CD4-positive, alpha-beta T cell treated with Interleukin-17A for 1 hour (primary cell): ENCODE measurements at regions not wholly inside any gene's neighbourhood (a gene's known extent, or its start where the extent isn't known, plus 50 kb on each side); places are given as distances from the start of the nearest gene placed in this dataset.

Source experiments
- DNase-seq: peaks from one replicate; pipeline ENCODE4 v3.0.0-alpha.2; 2020

GRCh38 chr7:18320971-18321567 is 174.5 kb upstream of the HDAC9 start:
- peak; percentile 36 for DNase-seq

GRCh38 chr7:18330548-18330947 is 165.0 kb upstream of the HDAC9 start:
- no peak for DNase-seq

GRCh38 chr7:18336626-18337025 is 158.9 kb upstream of the HDAC9 start:
- no peak for DNase-seq

DNA sequence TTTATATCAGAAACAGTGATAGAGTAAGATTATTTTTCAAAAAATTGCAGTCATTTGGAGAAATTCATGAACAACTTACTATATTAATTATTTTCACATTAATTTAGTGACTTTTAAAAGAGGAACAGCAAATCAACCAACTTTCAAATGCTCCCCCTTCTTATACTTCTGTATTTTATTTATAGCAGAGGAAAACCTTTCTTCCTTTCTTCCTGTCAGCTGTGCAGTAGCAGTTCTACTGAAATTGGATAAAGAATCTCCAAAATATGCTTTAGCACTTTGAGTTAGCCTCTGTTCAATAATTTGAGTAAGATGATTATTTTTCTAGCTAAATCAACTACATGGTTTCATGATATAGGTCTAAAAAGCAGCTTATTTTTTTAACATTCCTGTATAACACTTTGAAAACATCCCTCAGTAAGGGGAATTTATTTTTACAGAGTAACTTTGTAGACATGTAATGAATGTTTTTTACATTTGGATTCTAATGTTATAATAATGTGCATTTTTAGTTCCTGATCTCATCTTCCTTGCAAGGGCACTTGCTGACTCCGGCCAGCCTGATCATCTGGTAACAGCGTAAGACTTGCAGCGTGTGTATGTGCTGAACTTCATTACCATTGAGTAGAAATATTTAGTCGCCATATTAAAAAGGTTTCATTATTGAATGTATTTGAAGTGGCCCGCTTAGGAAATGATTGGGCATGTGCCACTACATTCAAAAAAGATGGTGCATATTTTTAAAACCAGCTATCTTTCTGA is 158.3 kb upstream of the HDAC9 start:
- no peak for DNase-seq

- no peak for DNase-seq
These were observed 156.5 kb upstream of the HDAC9 start for GRCh38 chr7:18338910-18339523.

DNA sequence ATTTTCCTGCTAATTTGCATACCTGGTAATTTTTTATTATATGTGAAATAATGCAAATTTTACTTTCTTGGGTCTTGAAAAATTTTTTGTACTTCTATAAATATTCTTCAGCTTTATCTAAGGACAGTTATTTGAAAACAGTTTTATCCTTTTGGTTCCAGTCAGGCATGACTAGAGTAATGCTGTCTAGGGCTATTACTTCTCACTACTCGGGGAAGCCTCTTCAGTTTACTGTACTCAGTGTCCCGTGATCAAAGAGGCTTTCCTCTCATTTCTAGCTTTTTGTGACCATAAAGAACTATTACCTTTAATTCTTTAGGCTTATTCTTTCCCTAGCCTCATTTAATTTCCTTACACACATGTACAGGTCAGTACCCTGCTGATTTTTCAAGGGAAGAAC is 153.8 kb upstream of the HDAC9 start:
- DNase-seq: no peak

GRCh38 chr7:18343047-18343446 is 152.5 kb upstream of the HDAC9 start:
- no peak for DNase-seq

- no peak for DNase-seq
These were observed 151.0 kb upstream of the HDAC9 start for GRCh38 chr7:18344536-18344935.

DNA sequence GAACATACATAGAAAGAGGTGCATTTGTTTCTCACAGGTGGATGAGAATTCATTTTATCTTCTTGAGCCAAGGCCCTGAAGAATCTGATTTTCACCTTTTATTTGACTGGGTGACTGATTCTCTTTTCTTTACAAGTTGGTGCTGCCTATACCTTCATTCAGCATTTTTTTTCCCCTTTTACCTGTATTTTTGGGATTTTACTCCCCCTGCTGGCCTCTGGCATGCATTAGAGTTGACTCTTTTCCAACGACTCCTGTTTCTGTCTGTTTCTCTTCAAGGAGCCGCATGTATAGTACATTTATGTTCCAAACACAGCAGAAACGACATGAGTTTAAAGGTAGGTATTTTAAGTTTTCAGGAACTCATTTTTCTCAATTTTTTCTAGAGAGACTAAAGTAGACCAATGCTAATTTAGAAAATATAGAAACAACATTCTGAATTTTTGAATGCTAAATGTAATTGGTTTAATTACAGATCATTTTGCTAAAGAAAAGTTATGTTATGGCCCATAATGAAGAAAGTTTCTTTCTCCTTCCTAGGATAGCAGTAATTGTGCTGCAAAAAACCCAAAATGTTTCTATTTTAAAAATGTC is 149.8 kb upstream of the HDAC9 start:
- peak; percentile 45 for DNase-seq

GRCh38 chr7:18347170-18347569 is 148.4 kb upstream of the HDAC9 start:
- DNase-seq: no peak

- DNase-seq: no peak
These were observed 144.9 kb upstream of the HDAC9 start for GRCh38 chr7:18350678-18351077.

- DNase-seq: peak; percentile 21
These were observed 143.0 kb upstream of the HDAC9 start for GRCh38 chr7:18352339-18353255.

DNA sequence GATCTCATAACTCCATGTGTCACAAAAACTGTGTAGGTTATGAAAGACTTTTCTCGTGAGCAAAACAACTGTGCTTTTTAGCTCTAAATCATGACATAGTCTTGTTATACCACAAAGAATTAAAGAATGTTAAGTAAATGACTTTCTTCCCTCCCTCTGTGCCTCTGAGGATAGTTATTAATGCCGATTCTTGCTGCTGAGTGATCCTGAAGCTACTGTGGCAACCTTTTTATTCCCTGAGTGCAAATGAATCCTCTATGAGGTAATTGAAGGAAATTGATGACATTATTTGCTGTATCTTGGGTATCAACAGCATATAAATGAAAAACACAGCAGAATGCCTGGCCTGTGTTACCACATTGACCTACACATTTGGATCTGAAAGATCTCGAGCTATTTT is 142.2 kb upstream of the HDAC9 start:
- no peak for DNase-seq

- DNase-seq: no peak
These were observed 141.2 kb upstream of the HDAC9 start for GRCh38 chr7:18354108-18355085.

DNA sequence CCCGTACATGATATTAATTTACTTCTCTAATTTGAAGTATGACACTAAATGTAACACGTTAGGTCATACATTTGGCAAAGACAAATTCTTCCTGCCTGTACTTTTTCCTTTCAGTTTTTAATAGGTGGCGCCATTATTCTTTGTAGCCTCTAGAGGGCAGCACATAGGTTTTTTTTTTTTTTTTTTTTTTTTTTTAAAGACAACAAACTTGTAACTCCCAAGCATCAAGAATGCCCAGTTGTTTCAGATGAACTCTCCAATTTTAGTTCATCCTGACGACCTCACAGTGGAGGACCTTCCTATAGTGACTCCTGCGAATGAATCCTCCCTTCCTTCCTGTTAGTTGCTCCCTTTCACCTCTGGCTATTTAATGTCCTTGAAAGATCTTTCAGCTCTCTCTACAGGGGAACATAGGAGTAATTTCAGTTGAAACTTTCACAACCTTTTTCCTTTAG is 139.3 kb upstream of the HDAC9 start:
- DNase-seq: peak; percentile 32

DNA sequence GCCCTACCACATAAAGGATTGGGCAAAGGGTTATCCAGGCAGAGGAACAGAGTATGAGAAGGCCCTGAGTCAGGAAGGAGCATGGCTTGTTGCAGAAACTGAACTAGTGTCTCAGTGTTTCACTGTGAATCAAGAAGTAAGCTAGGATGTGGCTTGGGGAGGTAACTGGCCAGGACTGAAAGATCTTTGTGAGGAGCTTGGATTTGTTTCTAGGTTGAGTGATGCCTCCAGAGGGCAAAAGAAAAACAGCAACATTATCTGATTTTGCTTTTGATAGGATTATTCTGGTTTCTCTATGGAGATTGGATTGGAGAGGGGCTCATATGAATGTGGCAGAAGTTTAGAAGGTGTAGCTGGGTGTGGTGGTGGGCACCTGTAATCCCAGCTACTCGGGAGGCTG is 137.9 kb upstream of the HDAC9 start:
- no peak for DNase-seq

- no peak for DNase-seq
These were observed 133.8 kb upstream of the HDAC9 start for GRCh38 chr7:18361756-18362155.

DNA sequence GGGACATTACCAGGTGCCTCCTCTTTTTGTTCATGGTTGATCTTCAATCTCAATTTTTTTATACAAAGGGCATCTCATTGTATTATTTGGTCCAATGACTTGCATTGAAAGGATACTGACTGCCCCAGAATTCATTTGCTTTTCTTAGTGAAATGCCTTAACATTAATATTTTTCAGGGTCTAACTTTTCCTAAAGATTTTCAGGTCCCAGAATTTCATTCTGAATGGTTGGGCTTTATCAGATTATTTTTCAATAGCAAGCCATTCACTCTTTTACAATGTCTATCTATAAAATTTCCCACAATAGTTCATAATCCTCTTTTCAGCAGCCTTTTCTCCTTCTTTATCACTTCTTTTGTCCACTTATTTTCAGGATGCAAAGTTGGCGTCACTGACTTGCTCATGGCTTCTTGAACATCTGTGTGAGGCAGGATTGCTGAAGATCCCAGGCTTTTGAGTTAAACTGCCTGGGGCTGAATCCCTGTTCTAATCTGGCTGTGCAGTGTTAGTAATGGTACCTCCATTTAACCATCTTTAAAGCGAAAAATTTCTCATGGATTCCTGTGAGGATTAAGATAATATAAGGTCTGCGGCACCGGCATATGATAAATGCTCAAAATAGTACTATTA is 131.7 kb upstream of the HDAC9 start:
- DNase-seq: no peak

GRCh38 chr7:18364396-18364795 is 131.2 kb upstream of the HDAC9 start:
- no peak for DNase-seq

DNA sequence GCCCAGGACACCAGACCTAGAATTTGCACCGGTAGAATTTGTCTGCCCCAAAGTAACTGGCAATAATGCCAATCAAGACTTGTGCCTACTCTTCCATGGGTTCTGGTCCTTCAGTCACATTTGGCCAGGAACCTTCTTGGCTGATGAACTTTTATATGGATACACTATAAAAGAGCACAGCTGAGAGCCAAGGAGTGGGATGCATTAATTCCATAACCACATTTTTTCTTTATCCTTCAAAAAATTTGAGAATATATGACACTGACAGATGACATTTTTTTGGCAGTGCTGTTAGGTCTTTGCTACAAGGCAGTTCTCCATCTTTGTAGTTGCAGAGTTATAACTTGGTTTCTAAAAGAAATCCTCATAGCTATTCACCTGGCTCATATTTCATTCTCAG is 129.2 kb upstream of the HDAC9 start:
- DNase-seq: no peak

DNA sequence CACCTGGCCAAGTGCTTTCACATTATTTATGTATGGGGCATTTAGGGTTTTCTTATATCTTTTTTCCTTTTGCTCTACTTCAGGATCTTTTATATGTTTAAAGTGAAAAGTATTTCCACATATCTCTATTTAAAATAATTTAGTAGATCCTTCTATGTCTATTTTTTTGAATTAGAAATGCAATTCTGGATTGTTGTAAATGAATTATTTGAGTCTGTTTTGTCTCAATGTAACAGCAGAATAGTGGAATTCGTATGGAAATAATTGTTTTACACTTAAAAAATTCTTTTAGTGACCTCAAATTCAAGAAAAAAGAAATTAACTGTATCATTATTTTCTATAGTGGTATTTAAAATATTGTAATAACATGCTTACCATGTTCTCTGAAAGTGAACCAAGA is 126.5 kb upstream of the HDAC9 start:
- no peak for DNase-seq
